A549 (cell line): ENCODE measurements at regions not wholly inside any gene's neighbourhood (a gene's known extent, or its start where the extent isn't known, plus 50 kb on each side); places are given as distances from the start of the nearest gene placed in this dataset.

Experiments
- CBX2 ChIP-seq: fragments of 200-600 bp; sonication (generic); IDR thresholded peaks from 2 replicates; pipeline ENCODE4 v1.6.1; 2016; ENCODE audit warnings: low read depth, mild to moderate bottlenecking, borderline replicate concordance
- CEBPB ChIP-seq, 2 experiments: fragments of >200 bp in 1 of 2; sonication (Bioruptor Twin) in 1 of 2; formaldehyde crosslinking in 1 of 2; IDR thresholded peaks; 2 replicates each; pipeline ENCODE4 v1.6.1; 2012 to 2016
- CTCF ChIP-seq: fragments of >200 bp; sonication (Bioruptor Twin); formaldehyde crosslinking; IDR thresholded peaks from 3 replicates; pipeline ENCODE4 v1.5.1; 2016
- ELK1 ChIP-seq: fragments of 150-350 bp; IDR thresholded peaks from 2 replicates; pipeline ENCODE4 v1.6.1; 2014; ENCODE audit warnings: low read depth, mild to moderate bottlenecking, low read length
- ESRRA ChIP-seq: fragments of 150-350 bp; IDR thresholded peaks from 2 replicates; pipeline ENCODE4 v1.6.1; 2014; ENCODE audit warnings: mild to moderate bottlenecking, low read length, borderline replicate concordance
- MAFK ChIP-seq: fragments of 450-650 bp; IDR thresholded peaks from 2 replicates; pipeline ENCODE4 v1.6.1; 2014; ENCODE audit not compliant: partially characterized antibody
- MAX ChIP-seq: IDR thresholded peaks from 2 replicates; pipeline ENCODE4 v1.6.1; 2012
- POLR2AphosphoS2 ChIP-seq: conservative IDR thresholded peaks from 2 replicates; pipeline ENCODE4 v1.6.1; 2012; ENCODE audit warnings: low read length, improper control_type of control experiment, inconsistent platforms
- RAD21 ChIP-seq, 2 experiments: fragments of >200 bp in 1 of 2; sonication (Bioruptor Twin) in 1 of 2; formaldehyde crosslinking in 1 of 2; IDR thresholded peaks in 1 of 2; conservative IDR thresholded peaks in 1 of 2; 2 replicates in 1 of 2; 3 replicates in 1 of 2; pipeline ENCODE4 v1.6.1; 2012 to 2018; ENCODE audit warnings: inconsistent platforms in 1 of 2
- RFX5 ChIP-seq: fragments of 450-650 bp; IDR thresholded peaks from 2 replicates; pipeline ENCODE4 v1.7.1; 2014; ENCODE audit warnings: antibody characterized with exemption, mild to moderate bottlenecking, moderate library complexity
- ZFP36 ChIP-seq: fragments of 450-650 bp; IDR thresholded peaks from 2 replicates; pipeline ENCODE4 v1.6.1; 2014; ENCODE audit warnings: borderline replicate concordance; ENCODE audit not compliant: partially characterized antibody

- TF ChIP-seq CTCF (no peak), MAFK (no peak), POLR2AphosphoS2 (no peak), ZFP36 (no peak), RAD21 (conservative IDR thresholded peaks at IDR 0.05 in 1 of 2, IDR thresholded peaks at IDR 0.05 in 1 of 2) (no peak), MAX (no peak), CEBPB (IDR thresholded peaks at IDR 0.05) (no peak), ELK1 (no peak), ESRRA (no peak), RFX5 (no peak), CBX2 (no peak)
Observed at GRCh38 chr12:19778797-19779196, 339.5 kb downstream of the AEBP2 start.
